H9 (cell line): ENCODE measurements at regions not wholly inside any gene's neighbourhood (a gene's known extent, or its start where the extent isn't known, plus 50 kb on each side); places are given as distances from the start of the nearest gene placed in this dataset.

Source experiments
- DNase-seq: peaks from one replicate; pipeline ENCODE4 v3.0.0-alpha.2; 2017
- H2AFZ ChIP-seq: one replicate; pipeline ENCODE4 v1.6.1; 2013; ENCODE audit warnings: mild to moderate bottlenecking, low read length, control low read depth, moderate library complexity
- H2AK5ac ChIP-seq: 2 replicates; pipeline ENCODE4 v1.6.1; 2013; ENCODE audit warnings: low read length, control low read depth, mixed read lengths; ENCODE audit not compliant: insufficient read length
- H2BK120ac ChIP-seq: one replicate; pipeline ENCODE4 v1.6.1; 2013; ENCODE audit warnings: low read depth, mild to moderate bottlenecking, low read length, control low read depth, inconsistent platforms; ENCODE audit not compliant: poor library complexity, severe bottlenecking
- H2BK12ac ChIP-seq: 2 replicates; pipeline ENCODE4 v1.6.1; 2013; ENCODE audit warnings: low read length, control low read depth, mixed read lengths, low read depth; ENCODE audit not compliant: insufficient read length
- H2BK15ac ChIP-seq: 2 replicates; pipeline ENCODE4 v1.6.1; 2013; ENCODE audit warnings: low read depth, low read length, control low read depth
- H2BK20ac ChIP-seq: one replicate; pipeline ENCODE4 v1.6.1; 2013; ENCODE audit warnings: low read depth, mild to moderate bottlenecking, low read length, control low read depth, inconsistent platforms; ENCODE audit not compliant: poor library complexity, severe bottlenecking
- H2BK5ac ChIP-seq: 2 replicates; pipeline ENCODE4 v1.6.1; 2013; ENCODE audit warnings: low read length, control low read depth, mixed read lengths; ENCODE audit not compliant: insufficient read length
- H3K14ac ChIP-seq: 2 replicates; pipeline ENCODE4 v1.6.1; 2013; ENCODE audit warnings: low read length, control low read depth; ENCODE audit not compliant: insufficient read depth
- H3K18ac ChIP-seq: 2 replicates; pipeline ENCODE4 v1.6.1; 2013; ENCODE audit warnings: low read depth, mild to moderate bottlenecking, mixed read lengths, low read length, control low read depth; ENCODE audit not compliant: insufficient read length
- H3K23ac ChIP-seq: 2 replicates; pipeline ENCODE4 v1.6.1; 2013; ENCODE audit warnings: low read length, control low read depth, mixed read lengths, low read depth; ENCODE audit not compliant: insufficient read length
- H3K23me2 ChIP-seq: 2 replicates; pipeline ENCODE4 v1.6.1; 2013; ENCODE audit warnings: low read depth, mild to moderate bottlenecking, mixed read lengths, low read length, control low read depth; ENCODE audit not compliant: insufficient read length, poor library complexity, severe bottlenecking
- H3K27ac ChIP-seq: 2 replicates; pipeline ENCODE4 v1.5.1; 2013; ENCODE audit warnings: low read length, control low read depth, mixed read lengths, low read depth; ENCODE audit not compliant: insufficient read length
- H3K27me3 ChIP-seq: 2 replicates; pipeline ENCODE4 v1.6.1; 2013; ENCODE audit warnings: low read length, control low read depth, inconsistent platforms; ENCODE audit not compliant: insufficient read depth
- H3K4ac ChIP-seq: 2 replicates; pipeline ENCODE4 v1.6.1; 2013; ENCODE audit warnings: low read depth, mild to moderate bottlenecking, control low read depth, inconsistent platforms, low read length, moderate library complexity
- H3K4me1 ChIP-seq: 2 replicates; pipeline ENCODE4 v1.6.1; 2013; ENCODE audit warnings: low read length, control low read depth, inconsistent platforms; ENCODE audit not compliant: insufficient read depth
- H3K4me2 ChIP-seq: 2 replicates; pipeline ENCODE4 v1.6.1; 2013; ENCODE audit warnings: low read length, control low read depth, mixed read lengths; ENCODE audit not compliant: insufficient read length, insufficient read depth
- H3K56ac ChIP-seq: 2 replicates; pipeline ENCODE4 v1.6.1; 2013; ENCODE audit warnings: low read depth, mild to moderate bottlenecking, mixed read lengths, low read length, control low read depth; ENCODE audit not compliant: insufficient read length
- H3K79me1 ChIP-seq: 2 replicates; pipeline ENCODE4 v1.6.1; 2013; ENCODE audit warnings: low read depth, mild to moderate bottlenecking, moderate library complexity, low read length, control low read depth, inconsistent platforms; ENCODE audit not compliant: insufficient read depth, poor library complexity, severe bottlenecking
- H3K79me2 ChIP-seq: 2 replicates; pipeline ENCODE4 v1.6.1; 2013; ENCODE audit warnings: low read length, control low read depth, inconsistent platforms; ENCODE audit not compliant: insufficient read depth
- H3K9ac ChIP-seq: 2 replicates; pipeline ENCODE4 v1.6.1; 2013; ENCODE audit warnings: low read length, control low read depth, mixed read lengths; ENCODE audit not compliant: insufficient read length; ENCODE audit errors: extremely low read depth
- H3K9me3 ChIP-seq: one replicate; pipeline ENCODE4 v1.6.1; 2013; ENCODE audit warnings: low read depth, low read length, inconsistent platforms; ENCODE audit not compliant: control insufficient read depth
- H3T11ph ChIP-seq: one replicate; pipeline ENCODE4 v1.6.1; 2013; ENCODE audit warnings: mild to moderate bottlenecking, low read length, control low read depth, inconsistent platforms
- H4K20me1 ChIP-seq: one replicate; pipeline ENCODE4 v1.6.1; 2013; ENCODE audit not compliant: control insufficient read depth, insufficient read length, insufficient read depth
- H4K5ac ChIP-seq: 2 replicates; pipeline ENCODE4 v1.6.1; 2013; ENCODE audit warnings: low read depth, mild to moderate bottlenecking, mixed read lengths, low read length, control low read depth; ENCODE audit not compliant: insufficient read length
- H4K8ac ChIP-seq: replicated peaks from 2 replicates; pipeline ENCODE4 v1.6.1; 2013; ENCODE audit warnings: low read length, control low read depth, mixed read lengths, low read depth; ENCODE audit not compliant: insufficient read length
- H4K91ac ChIP-seq: 2 replicates; pipeline ENCODE4 v1.6.1; 2013; ENCODE audit warnings: low read depth, mild to moderate bottlenecking, moderate library complexity, mixed read lengths, low read length, control low read depth; ENCODE audit not compliant: insufficient read length
- H3K27ac Mint-ChIP-seq, 3 experiments: 2 replicates in 2 of 3; 3 replicates in 1 of 3; pipeline ENCODE4 v1.8.0; 2020 to 2021; ENCODE audit warnings: mixed read lengths in 3 of 3, mild to moderate bottlenecking in 1 of 3, moderate library complexity in 1 of 3
- H3K27me3 Mint-ChIP-seq: 2 replicates; pipeline ENCODE4 v1.8.0; 2021; ENCODE audit warnings: low read depth, mild to moderate bottlenecking, moderate library complexity, mixed read lengths
- H3K36me3 Mint-ChIP-seq, 3 experiments: 2 replicates in 2 of 3; 3 replicates in 1 of 3; pipeline ENCODE4 v1.8.0; 2020 to 2021; ENCODE audit warnings: low read depth in 3 of 3, mixed read lengths in 3 of 3; ENCODE audit not compliant: insufficient read depth in 1 of 3
- H3K4me1 Mint-ChIP-seq, 2 experiments: 2 replicates each; pipeline ENCODE4 v1.8.0; 2020; ENCODE audit warnings: mixed read lengths in 2 of 2
- H3K4me3 Mint-ChIP-seq, 2 experiments: 2 replicates in 1 of 2; 3 replicates in 1 of 2; pipeline ENCODE4 v1.8.0; 2020 to 2021; ENCODE audit warnings: mild to moderate bottlenecking in 2 of 2, mixed read lengths in 2 of 2, moderate library complexity in 1 of 2
- H3K9me3 Mint-ChIP-seq, 2 experiments: 2 replicates in 1 of 2; 3 replicates in 1 of 2; pipeline ENCODE4 v1.8.0; 2020; ENCODE audit warnings: mild to moderate bottlenecking in 2 of 2, mixed read lengths in 2 of 2, moderate library complexity in 1 of 2
- WGBS: extraction: QIAGEN DNeasy Blood & Tissue Kit; methylation state at CpG from one replicate; pipeline ENCODE4 v1.1.7; 2013; ENCODE audit warnings: missing lambda C conversion rate, low lambda C conversion rate, mixed read lengths; ENCODE audit not compliant: insufficient read length; ENCODE audit errors: extremely low coverage; 5-methylcytosine and 5-hydroxymethylcytosine counted together
- TF ChIP-seq, protein P1 (sequence below): fragments of 200-600 bp; sonication (generic); conservative IDR thresholded peaks from 3 replicates; pipeline ENCODE4 v1.8.0; 2021; ENCODE audit warnings: antibody characterized with exemption, mild to moderate bottlenecking

DNA sequence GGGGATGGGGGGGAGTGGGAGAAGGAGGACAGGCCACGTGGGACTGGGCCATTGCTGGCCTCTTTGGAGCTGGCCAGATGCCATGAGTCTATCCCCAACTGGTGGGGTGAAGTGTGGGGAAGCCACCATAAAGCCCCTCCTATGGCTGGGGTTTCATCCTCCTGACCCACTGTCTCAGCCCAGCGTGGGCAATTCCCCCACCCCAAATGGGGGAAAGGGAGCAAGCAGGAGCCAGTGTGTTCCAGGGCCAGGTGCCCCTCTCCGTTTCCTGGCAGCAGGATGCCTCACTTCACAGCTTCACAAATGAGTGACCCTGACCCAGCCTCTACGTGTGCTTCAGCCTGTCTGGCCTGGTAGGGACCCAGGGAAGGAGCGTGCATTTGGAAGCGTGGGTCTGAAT lies 474.7 kb upstream of the HS6ST1 start:
- H2BK15ac ChIP-seq = no peak overlapping the region
- H3K18ac ChIP-seq = no peak overlapping the region
- peaks cover under 1% of the 10 kb centered on the region; the same call in 1 of the 2 replicates for H3K27me3 Mint-ChIP-seq
- no peak overlapping the region for H3K4me3 Mint-ChIP-seq
- WGBS = no CpG with 5 or more reads among the region's 6 CpGs
- H2BK5ac ChIP-seq = no peak overlapping the region
- no peaks in the 10 kb centered on the region for H3K27me3 ChIP-seq
- no peak overlapping the region for H4K91ac ChIP-seq
- no peak overlapping the region for H3K4me2 ChIP-seq
- no peak overlapping the region for H2BK20ac ChIP-seq
- H3K56ac ChIP-seq = no peak overlapping the region
- H2AK5ac ChIP-seq = no peak overlapping the region
- TF ChIP-seq, protein P1, sequence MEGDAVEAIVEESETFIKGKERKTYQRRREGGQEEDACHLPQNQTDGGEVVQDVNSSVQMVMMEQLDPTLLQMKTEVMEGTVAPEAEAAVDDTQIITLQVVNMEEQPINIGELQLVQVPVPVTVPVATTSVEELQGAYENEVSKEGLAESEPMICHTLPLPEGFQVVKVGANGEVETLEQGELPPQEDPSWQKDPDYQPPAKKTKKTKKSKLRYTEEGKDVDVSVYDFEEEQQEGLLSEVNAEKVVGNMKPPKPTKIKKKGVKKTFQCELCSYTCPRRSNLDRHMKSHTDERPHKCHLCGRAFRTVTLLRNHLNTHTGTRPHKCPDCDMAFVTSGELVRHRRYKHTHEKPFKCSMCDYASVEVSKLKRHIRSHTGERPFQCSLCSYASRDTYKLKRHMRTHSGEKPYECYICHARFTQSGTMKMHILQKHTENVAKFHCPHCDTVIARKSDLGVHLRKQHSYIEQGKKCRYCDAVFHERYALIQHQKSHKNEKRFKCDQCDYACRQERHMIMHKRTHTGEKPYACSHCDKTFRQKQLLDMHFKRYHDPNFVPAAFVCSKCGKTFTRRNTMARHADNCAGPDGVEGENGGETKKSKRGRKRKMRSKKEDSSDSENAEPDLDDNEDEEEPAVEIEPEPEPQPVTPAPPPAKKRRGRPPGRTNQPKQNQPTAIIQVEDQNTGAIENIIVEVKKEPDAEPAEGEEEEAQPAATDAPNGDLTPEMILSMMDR = no peak
- H2BK120ac ChIP-seq = no peak overlapping the region
- H3K4ac ChIP-seq = no peak overlapping the region
- peaks cover 4 to 7% of the 10 kb centered on the region in 2 experiments; a peak in 3 of 5 replicates for H3K9me3 Mint-ChIP-seq
- no peaks in the 10 kb centered on the region for H3K79me1 ChIP-seq
- no peak overlapping the region for H4K8ac ChIP-seq
- no peak overlapping the region for H3K9ac ChIP-seq
- no peak overlapping the region for H3K23ac ChIP-seq
- no peaks in the 10 kb centered on the region for H3K23me2 ChIP-seq
- peaks cover 0 to 2% (median 0%) of the 10 kb centered on the region in 3 experiments; a peak in 2 of 7 replicates for H3K36me3 Mint-ChIP-seq
- H3K9me3 ChIP-seq = no peaks in the 10 kb centered on the region
- H3K79me2 ChIP-seq = no peaks in the 10 kb centered on the region
- H3K4me1 ChIP-seq = no peaks in the 10 kb centered on the region
- H4K5ac ChIP-seq = no peak overlapping the region
- no peak overlapping the region for H3K27ac ChIP-seq
- no peaks in the 10 kb centered on the region for H4K20me1 ChIP-seq
- H3K4me1 Mint-ChIP-seq = peaks cover 0 to 6% of the 10 kb centered on the region in 2 experiments; a peak in 2 of 4 replicates
- no peak overlapping the region for H2AFZ ChIP-seq
- H3K14ac ChIP-seq = no peak overlapping the region
- no peak overlapping the region for H3T11ph ChIP-seq
- no peak overlapping the region for H2BK12ac ChIP-seq
- no peak overlapping the region for H3K27ac Mint-ChIP-seq
- peak; percentile 10 for DNase-seq
